Gastrocnemius medialis (tissue), 4 donors: ENCODE measurements at regions not wholly inside any gene's neighbourhood (a gene's known extent, or its start where the extent isn't known, plus 50 kb on each side); places are given as distances from the start of the nearest gene placed in this dataset.

Experiments used
- ATAC-seq, 2 donors: fragments of 150-250 bp; one replicate each; pipeline ENCODE4 v1.9.1; 2016
- DNase-seq, 2 donors: peaks; one replicate each; pipeline ENCODE4 v3.0.0-alpha.2; 2019
- H3K27ac ChIP-seq, 4 donors: fragments of 200-600 bp; sonication (generic); 1 replicate in 1 of 4; 2 replicates in 3 of 4; pipeline ENCODE4 v1.5.1; 2016 to 2018; ENCODE audit warnings: mild to moderate bottlenecking in 2 of 4, moderate library complexity in 1 of 4
- H3K27me3 ChIP-seq, 3 donors: fragments of 200-600 bp; sonication (generic) in 2 of 3; 1 replicate in 1 of 3; 2 replicates in 2 of 3; pipeline versions ENCODE4 v1.5.1 to v1.6.0; 2016 to 2019; ENCODE audit warnings: mild to moderate bottlenecking in 1 of 3, moderate library complexity in 1 of 3
- H3K36me3 ChIP-seq, 2 donors: fragments of 200-600 bp; sonication (generic) in 1 of 2; one replicate each; pipeline ENCODE4 v1.5.1; 2017 to 2018
- H3K4me1 ChIP-seq, 2 donors: fragments of 200-600 bp; sonication (generic) in 1 of 2; one replicate each; pipeline ENCODE4 v1.5.1; 2016 to 2017; ENCODE audit warnings: mild to moderate bottlenecking in 2 of 2
- H3K4me3 ChIP-seq, 4 donors: fragments of 200-600 bp; sonication (generic) in 3 of 4; 1 replicate in 1 of 4; 2 replicates in 3 of 4; pipeline ENCODE4 v1.5.1; 2016 to 2019; ENCODE audit warnings: mild to moderate bottlenecking in 2 of 4
- H3K9me3 ChIP-seq, 3 donors: fragments of 200-600 bp; sonication (generic) in 2 of 3; 1 replicate in 1 of 3; 2 replicates in 2 of 3; pipeline ENCODE4 v1.5.1; 2016 to 2019
- CTCF ChIP-seq, 5 experiments: fragments of 450-650 bp in 3 of 5; fragments of 200-600 bp in 2 of 5; sonication (generic) in 2 of 5; IDR thresholded peaks in 4 of 5; conservative IDR thresholded peaks in 1 of 5; 1 replicate in 4 of 5; 2 replicates in 1 of 5; pipeline ENCODE4 v1.5.1; 2016 to 2019; ENCODE audit warnings: antibody characterized with exemption in 5 of 5, mild to moderate bottlenecking in 3 of 5, moderate library complexity in 3 of 5
- POLR2A ChIP-seq, 2 donors: fragments of 450-650 bp; IDR thresholded peaks; one replicate each; pipeline ENCODE4 v1.6.1; 2017; ENCODE audit warnings: antibody characterized with exemption in 2 of 2, mild to moderate bottlenecking in 2 of 2, moderate library complexity in 2 of 2
- in situ Hi-C, 4 donors: fragments of 200-750 bp; cut with MboI; loops; one replicate each; pipeline versions ENCODE4 v1.15.0 to v1.8.0; 2017; ENCODE audit warnings: low sequenced_read_pairs in 4 of 4
- intact Hi-C: fragments of 100-400 bp; cut with DNase I; formaldehyde crosslinking; loops from one replicate; pipeline ENCODE4 v1.15.1; 2023; ENCODE audit warnings: low total_unique reads

GRCh38 chr16:50997679-50998078 is 153.4 kb downstream of the SALL1 start:
- H3K36me3 ChIP-seq, result no peaks in the 10 kb centered on the region
- intact Hi-C loops, result no loop called here
- no peak for TF ChIP-seq POLR2A (IDR thresholded peaks at IDR 0.05)
- no peak for TF ChIP-seq CTCF (IDR thresholded peaks at IDR 0.05 in 4 of 5, conservative IDR thresholded peaks at IDR 0.05 in 1 of 5)
- no peaks in the 10 kb centered on the region for H3K27me3 ChIP-seq
- H3K27ac ChIP-seq, result no peak overlapping the region
- in situ Hi-C loops, result no loop called here
- DNase-seq (no peak), ATAC-seq (no peak)
- no peak overlapping the region for H3K4me3 ChIP-seq
- H3K9me3 ChIP-seq, result no peaks in the 10 kb centered on the region
- H3K4me1 ChIP-seq, result no peaks in the 10 kb centered on the region

- Histone ChIP-seq H3K4me3 (no peak overlapping the region), H3K4me1 (no peaks in the 10 kb centered on the region), H3K36me3 (no peaks in the 10 kb centered on the region), H3K27me3 (no peaks in the 10 kb centered on the region), H3K9me3 (no peaks in the 10 kb centered on the region), H3K27ac (no peak overlapping the region)
- no peak for ATAC-seq
- no peak for DNase-seq
- in situ Hi-C loops (no loop called here), intact Hi-C loops (no loop called here)
- TF ChIP-seq POLR2A (IDR thresholded peaks at IDR 0.05), result no peak
- no peak for TF ChIP-seq CTCF (IDR thresholded peaks at IDR 0.05 in 4 of 5, conservative IDR thresholded peaks at IDR 0.05 in 1 of 5)
Measured at GRCh38 chr16:50996830-50997186, 154.3 kb downstream of the SALL1 start.

GRCh38 chr16:50996166-50996829 is 154.8 kb downstream of the SALL1 start:
- intact Hi-C loops (no loop called here), in situ Hi-C loops (no loop called here)
- H3K27ac ChIP-seq, result no peak overlapping the region
- no peak overlapping the region for H3K4me3 ChIP-seq
- no peaks in the 10 kb centered on the region for H3K27me3 ChIP-seq
- no peak for TF ChIP-seq POLR2A (IDR thresholded peaks at IDR 0.05)
- TF ChIP-seq CTCF (IDR thresholded peaks at IDR 0.05 in 4 of 5, conservative IDR thresholded peaks at IDR 0.05 in 1 of 5), result no peak
- no peaks in the 10 kb centered on the region for H3K36me3 ChIP-seq
- no peaks in the 10 kb centered on the region for H3K9me3 ChIP-seq
- no peaks in the 10 kb centered on the region for H3K4me1 ChIP-seq
- DNase-seq (no peak), ATAC-seq (no peak)

GRCh38 chr16:50994995-50995394 is 156.1 kb downstream of the SALL1 start:
- Histone ChIP-seq H3K27ac (no peak overlapping the region), H3K4me1 (no peaks in the 10 kb centered on the region), H3K9me3 (no peaks in the 10 kb centered on the region), H3K27me3 (no peaks in the 10 kb centered on the region), H3K4me3 (no peak overlapping the region), H3K36me3 (no peaks in the 10 kb centered on the region)
- in situ Hi-C loops (no loop called here), intact Hi-C loops (no loop called here)
- TF ChIP-seq CTCF (IDR thresholded peaks at IDR 0.05 in 4 of 5, conservative IDR thresholded peaks at IDR 0.05 in 1 of 5) (no peak), POLR2A (IDR thresholded peaks at IDR 0.05) (no peak)
- no peak for ATAC-seq
- no peak for DNase-seq
